GM12878 (cell line): ENCODE measurements at regions not wholly inside any gene's neighbourhood (a gene's known extent, or its start where the extent isn't known, plus 50 kb on each side); places are given as distances from the start of the nearest gene placed in this dataset.
A peak's percentile ranks its signal among the peaks of the same experiment; 100 is the strongest.

Experiments
- ATAC-seq: fragments of 200-7000 bp; cut with Tn5 transposase; 3 replicates; pipeline ENCODE4 v1.9.1; 2020; ENCODE audit warnings: mild to moderate bottlenecking, moderate library complexity
- BruUV-seq: library from RNA; stranded (reverse); fragments of 400-500 nt; replicated peaks from 2 replicates; lab custom pipeline; 2021; lab: Mats Ljungman, UMichigan
- CTCF ChIA-PET: fragments of 300-600 bp; sonication (Branson Sonifier 250); formaldehyde crosslinking; extraction: SDS; loops from one replicate; lab custom pipeline; 2021; ENCODE audit warnings: inconsistent platforms; lab: Yijun Ruan, JAX
- POLR2A ChIA-PET: fragments of 350-600 bp; formaldehyde crosslinking; extraction: SDS; loops from one replicate; lab custom pipeline; 2021; ENCODE audit warnings: inconsistent platforms; lab: Charles Lee
- RAD21 ChIA-PET: fragments of 300-600 bp; sonication (Branson Sonifier 250); formaldehyde crosslinking; loops from one replicate; lab custom pipeline; 2023; ENCODE audit warnings: antibody characterized with exemption; ENCODE audit not compliant: unreplicated experiment; lab: Charles Lee
- SMC1A ChIA-PET: fragments of 300-600 bp; sonication (Branson Sonifier 250); formaldehyde crosslinking; loops from one replicate; lab custom pipeline; 2023; ENCODE audit not compliant: unreplicated experiment, uncharacterized antibody; lab: Charles Lee
- DNase-seq: peaks from one replicate; pipeline ENCODE4 v3.0.0-alpha.2; 2011; ENCODE audit warnings: low read depth, low spot score
- FAIRE-seq: peaks from 3 replicates; lab custom pipeline; 2011; peaks lifted over from hg19 to GRCh38; lab: Jason Lieb, UNC
- H2AFZ ChIP-seq: 2 replicates; pipeline ENCODE4 v1.6.0; 2011; ENCODE audit warnings: low read depth, low read length, control low read depth; ENCODE audit not compliant: control insufficient read depth
- H3K27ac ChIP-seq: 2 replicates; pipeline ENCODE4 v1.5.1; 2011; ENCODE audit warnings: control low read depth; ENCODE audit not compliant: control insufficient read depth, insufficient read depth
- H3K27me3 ChIP-seq, 2 experiments: replicated peaks in 1 of 2; 2 replicates each; pipeline versions ENCODE4 v1.6.0 to v1.6.1; 2011; ENCODE audit warnings: low read length in 1 of 2; ENCODE audit not compliant: control insufficient read depth in 2 of 2, insufficient read depth in 2 of 2
- H3K36me3 ChIP-seq, 2 experiments: 2 replicates each; pipeline ENCODE4 v1.5.1; 2011; ENCODE audit warnings: low read length in 1 of 2; ENCODE audit not compliant: control insufficient read depth in 2 of 2, insufficient read depth in 2 of 2
- H3K4me1 ChIP-seq: 2 replicates; pipeline ENCODE4 v1.6.1; 2011; ENCODE audit warnings: mild to moderate bottlenecking, low read length, moderate library complexity, mixed read lengths; ENCODE audit not compliant: control insufficient read depth, insufficient read depth
- H3K4me2 ChIP-seq: 2 replicates; pipeline ENCODE4 v1.6.0; 2011; ENCODE audit warnings: control low read depth; ENCODE audit not compliant: control insufficient read depth, insufficient read depth
- H3K4me3 ChIP-seq: fragments of 200-600 bp; sonication (generic); 2 replicates; pipeline ENCODE4 v1.5.1; 2016
- H3K79me2 ChIP-seq: 2 replicates; pipeline ENCODE4 v1.6.0; 2011; ENCODE audit warnings: low read length; ENCODE audit not compliant: control insufficient read depth, insufficient read depth
- H3K9ac ChIP-seq: 2 replicates; pipeline ENCODE4 v1.8.0; 2011; ENCODE audit warnings: low read length, control low read depth, mixed read lengths; ENCODE audit not compliant: control insufficient read depth, insufficient read depth
- H3K9me3 ChIP-seq: replicated peaks from 3 replicates; pipeline ENCODE4 v1.5.1; 2011; ENCODE audit warnings: mild to moderate bottlenecking, low read length; ENCODE audit not compliant: control insufficient read depth, insufficient read depth
- H4K20me1 ChIP-seq: 2 replicates; pipeline ENCODE4 v1.6.0; 2011; ENCODE audit not compliant: control insufficient read depth, insufficient read depth
- ATF7 ChIP-seq: fragments of 450-650 bp; IDR thresholded peaks from 2 replicates; pipeline ENCODE4 v1.6.1; 2016; ENCODE audit warnings: low read depth, mild to moderate bottlenecking
- HDAC6 ChIP-seq: fragments of 200-600 bp; sonication (generic); IDR thresholded peaks from one replicate; pipeline ENCODE4 v1.8.0; 2017; ENCODE audit warnings: antibody characterized with exemption; ENCODE audit not compliant: unreplicated experiment
- JUNB ChIP-seq: IDR thresholded peaks from 2 replicates; pipeline ENCODE4 v1.6.1; 2016; ENCODE audit warnings: antibody characterized with exemption, mild to moderate bottlenecking
- MTA2 ChIP-seq: fragments of 450-650 bp; IDR thresholded peaks from 2 replicates; pipeline ENCODE4 v1.6.1; 2016; ENCODE audit warnings: low read depth, mild to moderate bottlenecking, moderate library complexity
- SPI1 ChIP-seq: IDR thresholded peaks from 2 replicates; pipeline ENCODE4 v1.6.1; 2011; ENCODE audit warnings: low read depth, mild to moderate bottlenecking, low read length, moderate library complexity, borderline replicate concordance; ENCODE audit not compliant: insufficient read depth
- TARDBP ChIP-seq: IDR thresholded peaks from 2 replicates; pipeline ENCODE4 v1.6.1; 2016; ENCODE audit warnings: borderline replicate concordance
- TCF12 ChIP-seq: IDR thresholded peaks from 2 replicates; pipeline ENCODE4 v1.6.1; 2011; ENCODE audit warnings: low read depth, mild to moderate bottlenecking, low read length
- TCF7 ChIP-seq: IDR thresholded peaks from 2 replicates; pipeline ENCODE4 v1.6.1; 2014; ENCODE audit warnings: antibody characterized with exemption, borderline replicate concordance
- ZNF384 ChIP-seq: IDR thresholded peaks from 2 replicates; pipeline ENCODE4 v1.6.1; 2012; ENCODE audit warnings: low read depth, mild to moderate bottlenecking, low read length, improper control_type of control experiment, borderline replicate concordance
- ZNF622 ChIP-seq: fragments of 450-650 bp; IDR thresholded peaks from 2 replicates; pipeline ENCODE4 v1.6.1; 2017; ENCODE audit warnings: mild to moderate bottlenecking, inconsistent platforms
- ZSCAN29 ChIP-seq: fragments of 450-650 bp; IDR thresholded peaks from 2 replicates; pipeline ENCODE4 v1.6.1; 2017; ENCODE audit warnings: mild to moderate bottlenecking, moderate library complexity
- WGBS: methylation state at CpG from one replicate; pipeline ENCODE4 v1.1.6; 2016; ENCODE audit warnings: low lambda C conversion rate; ENCODE audit not compliant: insufficient replicate concordance, insufficient coverage; ENCODE audit errors: missing lambda C conversion rate; 5-methylcytosine and 5-hydroxymethylcytosine counted together
- in situ Hi-C: fragments of 300-500 bp; cut with MboI; formaldehyde crosslinking; loops from 9 replicates; pipeline ENCODE4 v1.14.3; 2018; ENCODE audit warnings: mixed read lengths
- intact Hi-C: fragments of 100-400 bp; cut with micrococcal nuclease; formaldehyde crosslinking; loops from one replicate; pipeline ENCODE4 v1.14.2; 2022; ENCODE audit not compliant: unreplicated experiment
- TF ChIP-seq, protein P1 (sequence below): fragments of 450-650 bp; IDR thresholded peaks from 2 replicates; pipeline ENCODE4 v1.6.1; 2017; ENCODE audit warnings: borderline replicate concordance
- TF ChIP-seq, protein P2 (sequence below), 3 experiments: IDR thresholded peaks in 2 of 3; conservative IDR thresholded peaks in 1 of 3; 2 replicates each; pipeline ENCODE4 v1.5.1; 2011; ENCODE audit warnings: low read depth in 3 of 3, low read length in 3 of 3, mild to moderate bottlenecking in 3 of 3, control low read depth in 2 of 3, moderate library complexity in 2 of 3, inconsistent platforms in 1 of 3, mixed read lengths in 1 of 3; ENCODE audit not compliant: control insufficient read depth in 2 of 3, insufficient read depth in 1 of 3; ENCODE audit errors: extremely low read depth in 1 of 3
- TF ChIP-seq, protein P3 (sequence below): fragments of 450-650 bp; IDR thresholded peaks from 2 replicates; pipeline ENCODE4 v1.6.1; 2017; ENCODE audit warnings: mild to moderate bottlenecking, low read depth, inconsistent platforms; ENCODE audit not compliant: poor library complexity, severe bottlenecking

DNA sequence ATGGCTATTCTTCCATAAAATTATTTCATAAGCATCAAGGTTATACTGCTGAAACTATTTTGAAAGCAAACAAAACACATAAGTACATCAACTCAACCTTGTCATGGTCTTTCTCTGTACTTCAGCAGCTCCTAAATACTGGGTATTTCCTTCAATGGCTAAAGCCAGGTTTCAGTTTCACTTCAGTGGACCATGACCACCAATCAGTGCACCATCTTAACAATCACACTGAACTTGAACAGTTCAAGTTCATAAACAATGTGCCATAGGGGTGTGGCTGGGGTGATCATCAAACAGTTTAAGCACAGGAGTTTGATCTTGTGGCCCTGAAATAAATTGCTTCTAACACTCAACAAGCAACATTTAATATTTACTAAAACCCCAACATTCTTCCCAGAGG is 124.1 kb upstream of the FIGN start:
- Histone ChIP-seq H3K4me2 (no peak overlapping the region), H3K79me2 (no peaks in the 10 kb centered on the region), H3K36me3 (no peaks in the 10 kb centered on the region), H3K9ac (no peak overlapping the region), H4K20me1 (no peaks in the 10 kb centered on the region), H3K27me3 (no peaks in the 10 kb centered on the region), H3K9me3 (no peaks in the 10 kb centered on the region), H2AFZ (no peak overlapping the region), H3K4me1 (no peaks in the 10 kb centered on the region), H3K4me3 (no peak overlapping the region), H3K27ac (no peak overlapping the region)
- ATAC-seq (peak; percentile 80), DNase-seq (no peak), FAIRE-seq (no peak)
- ChIA-PET SMC1A (no interaction called here), POLR2A (no interaction called here), CTCF (interaction anchor here (1.4 kb wide), 1 partner anchor 19 kb away, joined by 3 read pairs; no protein-coding TSS in a partner anchor), RAD21 (no interaction called here)
- no TSS peak for BruUV-seq
- no peak for TF ChIP-seq TCF7
- TF ChIP-seq TCF12 = no peak
- TF ChIP-seq MTA2 = no peak
- no peak for TF ChIP-seq SPI1
- intact Hi-C loops (no loop called here), in situ Hi-C loops (no loop called here)

DNA sequence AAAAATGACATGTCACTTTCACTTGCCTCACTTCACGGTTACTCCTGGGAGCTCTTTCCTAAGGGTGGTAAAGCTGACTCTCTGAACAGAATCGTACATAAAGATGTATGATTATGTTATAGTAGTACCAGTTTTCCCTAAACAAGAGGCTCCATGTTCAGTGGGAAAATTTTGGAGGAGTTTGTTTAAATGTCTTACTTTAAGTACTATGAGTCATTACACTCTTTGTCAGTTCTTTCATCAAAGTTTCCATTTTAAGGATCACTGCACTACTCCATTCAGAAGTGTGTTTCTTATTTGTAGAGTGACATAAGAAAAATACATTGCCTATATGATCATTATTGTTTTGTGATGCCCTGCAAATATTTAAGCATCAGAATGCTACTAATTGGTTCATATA is 121.1 kb upstream of the FIGN start:
- Histone ChIP-seq H4K20me1 (no peaks in the 10 kb centered on the region), H3K27me3 (no peaks in the 10 kb centered on the region), H3K9me3 (no peaks in the 10 kb centered on the region), H3K9ac (no peak overlapping the region), H3K4me2 (no peak overlapping the region), H3K4me1 (no peaks in the 10 kb centered on the region), H3K79me2 (no peaks in the 10 kb centered on the region), H3K4me3 (no peak overlapping the region), H2AFZ (no peak overlapping the region), H3K27ac (no peak overlapping the region), H3K36me3 (no peaks in the 10 kb centered on the region)
- intact Hi-C loops (no loop called here), in situ Hi-C loops (no loop called here)
- BruUV-seq = no TSS peak
- ATAC-seq (no peak), DNase-seq (no peak), FAIRE-seq (no peak)
- WGBS = 0% methylated on average over 2 of the region's 2 CpGs
- ChIA-PET POLR2A (no interaction called here), CTCF (no interaction called here), RAD21 (no interaction called here), SMC1A (interaction anchor here (1.5 kb wide), 1 partner anchor 9 kb away, joined by 3 read pairs; no protein-coding TSS in a partner anchor)
- TF ChIP-seq HDAC6 (no peak), ZNF622 (no peak), ATF7 (no peak), ZNF384 (no peak), TARDBP (no peak), ZSCAN29 (no peak), JUNB (no peak), TCF7 (no peak)
- TF ChIP-seq, protein P1, sequence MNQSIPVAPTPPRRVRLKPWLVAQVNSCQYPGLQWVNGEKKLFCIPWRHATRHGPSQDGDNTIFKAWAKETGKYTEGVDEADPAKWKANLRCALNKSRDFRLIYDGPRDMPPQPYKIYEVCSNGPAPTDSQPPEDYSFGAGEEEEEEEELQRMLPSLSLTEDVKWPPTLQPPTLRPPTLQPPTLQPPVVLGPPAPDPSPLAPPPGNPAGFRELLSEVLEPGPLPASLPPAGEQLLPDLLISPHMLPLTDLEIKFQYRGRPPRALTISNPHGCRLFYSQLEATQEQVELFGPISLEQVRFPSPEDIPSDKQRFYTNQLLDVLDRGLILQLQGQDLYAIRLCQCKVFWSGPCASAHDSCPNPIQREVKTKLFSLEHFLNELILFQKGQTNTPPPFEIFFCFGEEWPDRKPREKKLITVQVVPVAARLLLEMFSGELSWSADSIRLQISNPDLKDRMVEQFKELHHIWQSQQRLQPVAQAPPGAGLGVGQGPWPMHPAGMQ = no peak
- TF ChIP-seq, protein P2, sequence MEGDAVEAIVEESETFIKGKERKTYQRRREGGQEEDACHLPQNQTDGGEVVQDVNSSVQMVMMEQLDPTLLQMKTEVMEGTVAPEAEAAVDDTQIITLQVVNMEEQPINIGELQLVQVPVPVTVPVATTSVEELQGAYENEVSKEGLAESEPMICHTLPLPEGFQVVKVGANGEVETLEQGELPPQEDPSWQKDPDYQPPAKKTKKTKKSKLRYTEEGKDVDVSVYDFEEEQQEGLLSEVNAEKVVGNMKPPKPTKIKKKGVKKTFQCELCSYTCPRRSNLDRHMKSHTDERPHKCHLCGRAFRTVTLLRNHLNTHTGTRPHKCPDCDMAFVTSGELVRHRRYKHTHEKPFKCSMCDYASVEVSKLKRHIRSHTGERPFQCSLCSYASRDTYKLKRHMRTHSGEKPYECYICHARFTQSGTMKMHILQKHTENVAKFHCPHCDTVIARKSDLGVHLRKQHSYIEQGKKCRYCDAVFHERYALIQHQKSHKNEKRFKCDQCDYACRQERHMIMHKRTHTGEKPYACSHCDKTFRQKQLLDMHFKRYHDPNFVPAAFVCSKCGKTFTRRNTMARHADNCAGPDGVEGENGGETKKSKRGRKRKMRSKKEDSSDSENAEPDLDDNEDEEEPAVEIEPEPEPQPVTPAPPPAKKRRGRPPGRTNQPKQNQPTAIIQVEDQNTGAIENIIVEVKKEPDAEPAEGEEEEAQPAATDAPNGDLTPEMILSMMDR (IDR thresholded peaks at IDR 0.05 in 2 of 3, conservative IDR thresholded peaks at IDR 0.05 in 1 of 3; ENCODE audit: control insufficient read depth in 2 of 3, extremely low read depth in 1 of 3, insufficient read depth in 1 of 3, low read depth in 3 of 3, low read length in 3 of 3) = no peak
- TF ChIP-seq, protein P3, sequence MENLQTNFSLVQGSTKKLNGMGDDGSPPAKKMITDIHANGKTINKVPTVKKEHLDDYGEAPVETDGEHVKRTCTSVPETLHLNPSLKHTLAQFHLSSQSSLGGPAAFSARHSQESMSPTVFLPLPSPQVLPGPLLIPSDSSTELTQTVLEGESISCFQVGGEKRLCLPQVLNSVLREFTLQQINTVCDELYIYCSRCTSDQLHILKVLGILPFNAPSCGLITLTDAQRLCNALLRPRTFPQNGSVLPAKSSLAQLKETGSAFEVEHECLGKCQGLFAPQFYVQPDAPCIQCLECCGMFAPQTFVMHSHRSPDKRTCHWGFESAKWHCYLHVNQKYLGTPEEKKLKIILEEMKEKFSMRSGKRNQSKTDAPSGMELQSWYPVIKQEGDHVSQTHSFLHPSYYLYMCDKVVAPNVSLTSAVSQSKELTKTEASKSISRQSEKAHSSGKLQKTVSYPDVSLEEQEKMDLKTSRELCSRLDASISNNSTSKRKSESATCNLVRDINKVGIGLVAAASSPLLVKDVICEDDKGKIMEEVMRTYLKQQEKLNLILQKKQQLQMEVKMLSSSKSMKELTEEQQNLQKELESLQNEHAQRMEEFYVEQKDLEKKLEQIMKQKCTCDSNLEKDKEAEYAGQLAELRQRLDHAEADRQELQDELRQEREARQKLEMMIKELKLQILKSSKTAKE = no peak
